ENCODE measurements at regions not wholly inside any gene's neighbourhood (a gene's known extent, or its start where the extent isn't known, plus 50 kb on each side); places are given as distances from the start of the nearest gene placed in this dataset.

DNA sequence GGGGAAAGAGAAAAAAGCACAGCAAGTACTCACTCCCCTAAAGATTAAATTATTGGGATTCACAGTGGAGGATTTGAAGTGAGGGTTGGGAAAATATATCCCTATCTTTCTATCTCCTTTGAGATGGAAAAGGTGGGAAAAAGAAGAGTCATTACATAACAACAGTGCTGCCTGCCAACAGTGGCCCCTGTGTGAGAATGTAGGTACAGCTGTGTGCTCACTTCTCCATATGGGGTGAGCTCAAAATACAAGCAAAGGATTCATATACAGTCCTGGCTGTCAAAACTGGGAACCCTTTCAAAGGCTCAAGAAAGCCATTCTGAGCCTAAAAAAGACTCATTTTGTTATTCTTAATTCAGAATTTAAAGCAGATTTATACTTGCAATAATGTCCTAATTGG lies 458.5 kb downstream of the GPAM start:
- DNase-seq (ENCODE audit: low read depth in 1 of 2, low spot score in 1 of 2) (no peak), FAIRE-seq (no peak), ATAC-seq (no peak)
- H3K9me3 ChIP-seq, result no peaks in the 10 kb centered on the region
- CTCF ChIA-PET, result no interaction called here
- H3K27ac ChIP-seq, result no peak overlapping the region
- TF ChIP-seq TFCP2L1 (CRISPR knock-in tag; IDR thresholded peaks at IDR 0.05), result no peak
- TF ChIP-seq, protein P1, sequence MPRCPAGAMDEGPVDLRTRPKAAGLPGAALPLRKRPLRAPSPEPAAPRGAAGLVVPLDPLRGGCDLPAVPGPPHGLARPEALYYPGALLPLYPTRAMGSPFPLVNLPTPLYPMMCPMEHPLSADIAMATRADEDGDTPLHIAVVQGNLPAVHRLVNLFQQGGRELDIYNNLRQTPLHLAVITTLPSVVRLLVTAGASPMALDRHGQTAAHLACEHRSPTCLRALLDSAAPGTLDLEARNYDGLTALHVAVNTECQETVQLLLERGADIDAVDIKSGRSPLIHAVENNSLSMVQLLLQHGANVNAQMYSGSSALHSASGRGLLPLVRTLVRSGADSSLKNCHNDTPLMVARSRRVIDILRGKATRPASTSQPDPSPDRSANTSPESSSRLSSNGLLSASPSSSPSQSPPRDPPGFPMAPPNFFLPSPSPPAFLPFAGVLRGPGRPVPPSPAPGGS (IDR thresholded peaks at IDR 0.05), result no peak
- no peak for TF ChIP-seq BHLHE40 (IDR thresholded peaks at IDR 0.05; ENCODE audit: low read depth, low read length)
- TF ChIP-seq RNF2 (IDR thresholded peaks at IDR 0.05; ENCODE audit: borderline replicate concordance, low read depth), result no peak
- TF ChIP-seq KDM1A (IDR thresholded peaks at IDR 0.05; ENCODE audit: low read depth), result no peak
- no peak for TF ChIP-seq HDAC2 (IDR thresholded peaks at IDR 0.05)
- TF ChIP-seq ZFP36 (IDR thresholded peaks at IDR 0.05; ENCODE audit: borderline replicate concordance, partially characterized antibody), result no peak
- no peak for TF ChIP-seq HOXB13 (CRISPR knock-in tag; IDR thresholded peaks at IDR 0.05; ENCODE audit: low read depth)
- TF ChIP-seq MAFK (IDR thresholded peaks at IDR 0.05; ENCODE audit: partially characterized antibody), result no peak
- no peak for TF ChIP-seq FOXS1 (CRISPR knock-in tag; IDR thresholded peaks at IDR 0.05)
- no peak overlapping the region for H3K4me3 ChIP-seq
- no peak overlapping the region for H3K4me2 ChIP-seq
- H3K4me1 ChIP-seq, result no peaks in the 10 kb centered on the region
- POLR2A ChIA-PET, result no interaction called here

DNA sequence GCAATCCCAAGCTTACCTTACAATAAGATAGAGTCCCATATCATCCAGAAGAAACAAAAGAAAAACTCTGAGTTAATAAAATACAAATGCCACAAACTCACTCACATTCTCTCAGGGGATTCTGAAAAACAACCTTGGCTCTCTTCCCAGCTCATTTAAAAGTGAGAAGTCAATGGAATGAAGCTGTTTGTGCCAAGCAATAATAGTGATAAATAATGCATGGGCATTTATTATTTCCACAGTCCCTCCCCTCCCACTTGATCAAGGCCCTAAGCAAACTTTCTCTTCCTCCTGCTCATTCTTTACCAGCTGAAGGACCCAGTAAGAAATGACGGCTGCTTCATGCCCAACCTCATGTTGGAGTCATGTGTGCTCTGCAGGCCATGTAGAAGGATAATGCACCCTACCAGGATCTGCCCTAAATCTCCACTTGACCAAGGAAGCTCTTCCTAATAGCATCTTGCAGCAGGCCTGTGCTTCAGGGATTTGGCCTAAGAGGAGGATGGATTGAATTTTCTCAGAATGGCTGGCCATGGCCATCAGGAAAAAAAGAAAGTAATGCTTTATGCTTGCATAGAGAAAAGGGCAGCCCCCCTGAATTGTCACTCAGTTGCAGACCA lies 451.3 kb downstream of the GPAM start:
- DNase-seq (ENCODE audit: low read depth in 1 of 2, low spot score in 1 of 2), result no peak
- ATAC-seq, result no peak
- no peak for TF ChIP-seq NFE2L2 (conservative IDR thresholded peaks at IDR 0.05; ENCODE audit: low read length)
- TF ChIP-seq RAD21 (conservative IDR thresholded peaks at IDR 0.05 in 1 of 2, IDR thresholded peaks at IDR 0.05 in 1 of 2), result no peak
- no peak for TF ChIP-seq KDM1A (IDR thresholded peaks at IDR 0.05; ENCODE audit: low read depth)
- no peak for TF ChIP-seq CBX2 (IDR thresholded peaks at IDR 0.05; ENCODE audit: borderline replicate concordance, low read depth)
- TF ChIP-seq SREBF2 (IDR thresholded peaks at IDR 0.05), result no peak
- TF ChIP-seq TP53 (CRISPR knock-in tag; IDR thresholded peaks at IDR 0.05), result no peak
- no peak for TF ChIP-seq EHMT2 (IDR thresholded peaks at IDR 0.05; ENCODE audit: low read depth)
- no peak for TF ChIP-seq CHD2 (IDR thresholded peaks at IDR 0.05; ENCODE audit: low read length, partially characterized antibody)
- Histone ChIP-seq H3K4me1 (no peaks in the 10 kb centered on the region), H3K27ac (no peak overlapping the region), H3K4me3 (no peak overlapping the region), H3K4me2 (no peak overlapping the region), H3K9me3 (no peaks in the 10 kb centered on the region)
- no peak for FAIRE-seq
- 0% methylated on average over 1 of the region's 1 CpG for WGBS (ENCODE audit: missing lambda C conversion rate)
- POLR2A ChIA-PET, result no interaction called here
- CTCF ChIA-PET, result interaction anchor here (1.1 kb wide), 1 partner anchor 405 kb away, joined by 3 read pairs; no protein-coding TSS in a partner anchor

DNA sequence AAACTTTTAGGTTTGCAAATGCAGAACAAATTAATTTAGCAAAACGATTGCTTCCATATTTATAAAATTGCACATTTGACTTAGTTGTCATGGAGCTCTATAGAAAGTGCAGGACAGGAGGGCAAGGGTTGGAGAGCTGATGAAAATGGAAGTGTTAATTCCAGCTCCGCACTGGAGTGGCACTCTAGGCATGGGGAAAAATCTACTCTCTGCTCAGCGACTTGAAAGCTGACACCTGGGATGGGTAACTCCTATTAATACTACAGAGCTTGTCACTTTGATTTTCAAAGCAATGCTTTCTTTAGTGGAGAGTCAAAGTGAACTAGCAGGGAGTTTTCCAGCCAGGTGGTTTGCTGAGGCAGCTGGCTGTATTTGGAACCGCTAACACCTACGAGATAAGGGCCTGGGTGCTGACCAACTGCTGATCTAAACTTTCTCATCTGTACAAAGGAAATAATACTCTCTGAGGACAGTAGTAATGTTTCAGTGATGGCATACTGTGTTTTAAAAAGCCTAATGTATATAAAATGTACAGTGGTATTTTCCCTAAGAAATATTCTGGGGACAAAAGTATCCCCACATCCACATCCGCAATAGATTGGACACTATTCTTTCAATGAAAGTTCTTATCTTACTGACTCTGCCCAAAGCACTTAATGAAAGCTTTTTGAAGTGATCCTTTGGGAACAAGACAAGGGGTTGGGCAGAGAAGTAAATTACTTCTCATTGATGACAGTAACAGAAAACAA lies 444.3 kb downstream of the GPAM start:
- no peak for ATAC-seq
- FAIRE-seq, result no peak
- Histone ChIP-seq H3K9me3 (no peaks in the 10 kb centered on the region), H3K27ac (no peak overlapping the region), H3K4me2 (no peak overlapping the region), H3K4me3 (no peak overlapping the region), H3K4me1 (no peaks in the 10 kb centered on the region)
- ChIA-PET CTCF (no interaction called here), POLR2A (no interaction called here)
- TF ChIP-seq, protein P2, sequence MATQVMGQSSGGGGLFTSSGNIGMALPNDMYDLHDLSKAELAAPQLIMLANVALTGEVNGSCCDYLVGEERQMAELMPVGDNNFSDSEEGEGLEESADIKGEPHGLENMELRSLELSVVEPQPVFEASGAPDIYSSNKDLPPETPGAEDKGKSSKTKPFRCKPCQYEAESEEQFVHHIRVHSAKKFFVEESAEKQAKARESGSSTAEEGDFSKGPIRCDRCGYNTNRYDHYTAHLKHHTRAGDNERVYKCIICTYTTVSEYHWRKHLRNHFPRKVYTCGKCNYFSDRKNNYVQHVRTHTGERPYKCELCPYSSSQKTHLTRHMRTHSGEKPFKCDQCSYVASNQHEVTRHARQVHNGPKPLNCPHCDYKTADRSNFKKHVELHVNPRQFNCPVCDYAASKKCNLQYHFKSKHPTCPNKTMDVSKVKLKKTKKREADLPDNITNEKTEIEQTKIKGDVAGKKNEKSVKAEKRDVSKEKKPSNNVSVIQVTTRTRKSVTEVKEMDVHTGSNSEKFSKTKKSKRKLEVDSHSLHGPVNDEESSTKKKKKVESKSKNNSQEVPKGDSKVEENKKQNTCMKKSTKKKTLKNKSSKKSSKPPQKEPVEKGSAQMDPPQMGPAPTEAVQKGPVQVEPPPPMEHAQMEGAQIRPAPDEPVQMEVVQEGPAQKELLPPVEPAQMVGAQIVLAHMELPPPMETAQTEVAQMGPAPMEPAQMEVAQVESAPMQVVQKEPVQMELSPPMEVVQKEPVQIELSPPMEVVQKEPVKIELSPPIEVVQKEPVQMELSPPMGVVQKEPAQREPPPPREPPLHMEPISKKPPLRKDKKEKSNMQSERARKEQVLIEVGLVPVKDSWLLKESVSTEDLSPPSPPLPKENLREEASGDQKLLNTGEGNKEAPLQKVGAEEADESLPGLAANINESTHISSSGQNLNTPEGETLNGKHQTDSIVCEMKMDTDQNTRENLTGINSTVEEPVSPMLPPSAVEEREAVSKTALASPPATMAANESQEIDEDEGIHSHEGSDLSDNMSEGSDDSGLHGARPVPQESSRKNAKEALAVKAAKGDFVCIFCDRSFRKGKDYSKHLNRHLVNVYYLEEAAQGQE (IDR thresholded peaks at IDR 0.05), result no peak
- TF ChIP-seq CBX8 (IDR thresholded peaks at IDR 0.05) (no peak), NR3C1 (IDR thresholded peaks at IDR 0.05) (no peak), RAD21 (conservative IDR thresholded peaks at IDR 0.05 in 1 of 2, IDR thresholded peaks at IDR 0.05 in 1 of 2) (no peak)
- under 1% methylated on average over 6 of the region's 6 CpGs for WGBS (ENCODE audit: missing lambda C conversion rate)
- no peak for DNase-seq (ENCODE audit: low read depth in 1 of 2, low spot score in 1 of 2)
